ENCODE measurements at regions not wholly inside any gene's neighbourhood (a gene's known extent, or its start where the extent isn't known, plus 50 kb on each side); places are given as distances from the start of the nearest gene placed in this dataset.

GRCh38 chr11:133732109-133732674, 113.1 kb downstream of the SPATA19 start:
- TF ChIP-seq POLR2A (IDR thresholded peaks at IDR 0.05; ENCODE audit: low read depth, low read length) (no peak), SPI1 (IDR thresholded peaks at IDR 0.05; ENCODE audit: low read depth, low read length) (no peak), POLR2AphosphoS5 (IDR thresholded peaks at IDR 0.05; ENCODE audit: low read depth, low read length) (no peak), TAF1 (IDR thresholded peaks at IDR 0.05; ENCODE audit: low read depth, low read length) (no peak), PAX5 (IDR thresholded peaks at IDR 0.05; ENCODE audit: insufficient read depth, low read length, severe bottlenecking) (no peak), POU2F2 (IDR thresholded peaks at IDR 0.05; ENCODE audit: low read depth, low read length) (no peak)
